ENCODE measurements at regions not wholly inside any gene's neighbourhood (a gene's known extent, or its start where the extent isn't known, plus 50 kb on each side); places are given as distances from the start of the nearest gene placed in this dataset.

DNA sequence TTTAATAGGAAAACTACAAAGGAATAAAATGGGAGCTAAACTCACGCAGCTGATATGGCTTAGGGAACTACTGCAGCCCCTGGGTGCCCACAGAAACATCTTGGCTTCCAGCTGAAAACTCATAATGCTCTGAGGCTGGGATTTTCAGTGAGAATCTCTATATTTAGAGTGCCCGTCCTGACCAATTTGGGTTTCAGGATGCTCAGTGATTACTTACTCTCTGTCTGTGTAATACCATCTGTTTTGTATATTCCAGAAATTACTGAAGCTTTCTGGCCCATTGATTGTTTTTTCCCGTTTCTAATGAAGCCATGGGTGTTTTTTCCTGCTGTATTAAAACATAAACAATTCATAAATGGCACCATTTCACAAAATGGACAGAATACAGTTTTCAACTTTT, 50.6 kb upstream of the ZNF385D start:
- no peaks in the 10 kb centered on the region for H3K4me1 Mint-ChIP-seq (ENCODE audit: low read depth)
- intact Hi-C loops (cut with micrococcal nuclease) = no loop called here
- no peaks in the 10 kb centered on the region for H3K36me3 Mint-ChIP-seq (ENCODE audit: low read depth)
- no peak overlapping the region for H3K27ac Mint-ChIP-seq
- H3K9me3 Mint-ChIP-seq = peaks cover 33% of the 10 kb centered on the region
- H3K27me3 Mint-ChIP-seq = no peaks in the 10 kb centered on the region
- no peak overlapping the region for H3K4me3 Mint-ChIP-seq

- peaks cover 24% of the 10 kb centered on the region for H3K9me3 Mint-ChIP-seq
- no peak overlapping the region for H3K4me3 Mint-ChIP-seq
- H3K27ac Mint-ChIP-seq = no peak overlapping the region
- no peaks in the 10 kb centered on the region for H3K36me3 Mint-ChIP-seq (ENCODE audit: low read depth)
- intact Hi-C loops (cut with micrococcal nuclease) = no loop called here
- H3K27me3 Mint-ChIP-seq = no peaks in the 10 kb centered on the region
- no peaks in the 10 kb centered on the region for H3K4me1 Mint-ChIP-seq (ENCODE audit: low read depth)
Measured at GRCh38 chr3:21803604-21804003, 52.6 kb upstream of the ZNF385D start.

- Mint-ChIP-seq H3K4me1 (ENCODE audit: low read depth) (no peaks in the 10 kb centered on the region), H3K9me3 (peaks cover 17% of the 10 kb centered on the region), H3K36me3 (ENCODE audit: low read depth) (no peaks in the 10 kb centered on the region), H3K4me3 (no peak overlapping the region), H3K27me3 (no peaks in the 10 kb centered on the region), H3K27ac (no peak overlapping the region)
- intact Hi-C loops (cut with micrococcal nuclease) = no loop called here
Measured at GRCh38 chr3:21804330-21804729, 53.3 kb upstream of the ZNF385D start.

DNA sequence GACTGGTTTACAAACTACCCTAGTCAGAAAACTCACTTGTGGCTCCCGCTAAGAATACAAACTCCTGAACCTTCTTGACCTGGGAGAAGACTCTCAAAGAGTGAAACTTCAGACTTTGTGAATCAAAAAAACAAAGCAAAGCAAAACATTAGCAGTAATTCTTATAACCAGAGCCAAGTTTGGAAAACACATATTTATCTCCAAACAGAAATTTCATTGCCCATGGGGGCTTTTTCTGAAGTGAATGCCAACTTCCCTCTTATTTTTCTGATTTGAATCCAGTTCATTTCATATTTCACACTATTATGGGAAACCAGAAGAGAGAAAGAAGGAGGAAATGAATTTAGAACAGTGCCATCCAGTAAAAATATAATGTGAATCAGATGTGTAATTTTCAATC, 55.7 kb upstream of the ZNF385D start:
- Mint-ChIP-seq H3K4me3 (no peak overlapping the region), H3K36me3 (ENCODE audit: low read depth) (no peaks in the 10 kb centered on the region), H3K27me3 (no peaks in the 10 kb centered on the region), H3K9me3 (peaks cover 8% of the 10 kb centered on the region), H3K4me1 (ENCODE audit: low read depth) (no peaks in the 10 kb centered on the region), H3K27ac (no peak overlapping the region)
- intact Hi-C loops (cut with micrococcal nuclease) = no loop called here

GRCh38 chr3:21825684-21826083, 74.7 kb upstream of the ZNF385D start:
- Mint-ChIP-seq H3K27ac (no peak overlapping the region), H3K9me3 (peaks cover 13% of the 10 kb centered on the region), H3K36me3 (ENCODE audit: low read depth) (no peaks in the 10 kb centered on the region), H3K4me3 (no peak overlapping the region), H3K4me1 (ENCODE audit: low read depth) (no peaks in the 10 kb centered on the region), H3K27me3 (no peaks in the 10 kb centered on the region)
- intact Hi-C loops (cut with micrococcal nuclease) = no loop called here

GRCh38 chr3:21826416-21826815, 75.4 kb upstream of the ZNF385D start:
- no peaks in the 10 kb centered on the region for H3K4me1 Mint-ChIP-seq (ENCODE audit: low read depth)
- intact Hi-C loops (cut with micrococcal nuclease) = no loop called here
- H3K27me3 Mint-ChIP-seq = no peaks in the 10 kb centered on the region
- no peaks in the 10 kb centered on the region for H3K36me3 Mint-ChIP-seq (ENCODE audit: low read depth)
- no peak overlapping the region for H3K4me3 Mint-ChIP-seq
- H3K27ac Mint-ChIP-seq = no peak overlapping the region
- peaks cover 13% of the 10 kb centered on the region for H3K9me3 Mint-ChIP-seq

DNA sequence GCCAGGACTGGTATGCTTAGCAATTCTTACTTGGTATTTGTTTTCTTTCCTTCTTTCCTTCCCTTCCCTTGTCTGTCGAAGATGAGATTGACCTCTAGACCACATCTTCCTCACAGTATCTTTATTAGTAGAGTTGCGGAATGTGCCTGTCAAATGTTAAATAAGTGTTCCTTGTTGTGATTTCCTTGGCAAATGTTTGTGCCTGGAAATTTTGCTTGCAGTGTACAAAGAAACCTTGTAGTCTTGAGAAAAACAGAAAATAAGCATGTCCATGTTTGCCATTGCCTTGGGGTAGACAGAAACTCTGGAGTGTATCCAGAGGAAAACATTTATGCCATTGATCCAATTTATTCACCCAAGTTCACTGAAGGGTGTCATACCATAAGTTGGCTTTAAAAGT, 79.5 kb upstream of the ZNF385D start:
- Mint-ChIP-seq H3K27me3 (no peaks in the 10 kb centered on the region), H3K36me3 (ENCODE audit: low read depth) (no peaks in the 10 kb centered on the region), H3K9me3 (peaks cover 13% of the 10 kb centered on the region), H3K4me3 (no peak overlapping the region), H3K4me1 (ENCODE audit: low read depth) (no peaks in the 10 kb centered on the region), H3K27ac (no peak overlapping the region)
- intact Hi-C loops (cut with micrococcal nuclease) = no loop called here

GRCh38 chr3:21835264-21835663, 84.3 kb upstream of the ZNF385D start:
- no peak overlapping the region for H3K27ac Mint-ChIP-seq
- no peaks in the 10 kb centered on the region for H3K27me3 Mint-ChIP-seq
- H3K4me1 Mint-ChIP-seq (ENCODE audit: low read depth) = no peaks in the 10 kb centered on the region
- no peaks in the 10 kb centered on the region for H3K36me3 Mint-ChIP-seq (ENCODE audit: low read depth)
- no peak overlapping the region for H3K4me3 Mint-ChIP-seq
- H3K9me3 Mint-ChIP-seq = no peaks in the 10 kb centered on the region
- intact Hi-C loops (cut with micrococcal nuclease) = no loop called here

GRCh38 chr3:21836227-21836626, 85.2 kb upstream of the ZNF385D start:
- peaks cover 10% of the 10 kb centered on the region for H3K9me3 Mint-ChIP-seq
- intact Hi-C loops (cut with micrococcal nuclease) = no loop called here

GRCh38 chr3:21839176-21839575, 88.2 kb upstream of the ZNF385D start:
- H3K9me3 Mint-ChIP-seq = peaks cover 10% of the 10 kb centered on the region
- intact Hi-C loops (cut with micrococcal nuclease) = no loop called here
- H3K27ac Mint-ChIP-seq = no peak overlapping the region
- no peaks in the 10 kb centered on the region for H3K36me3 Mint-ChIP-seq (ENCODE audit: low read depth)
- no peaks in the 10 kb centered on the region for H3K27me3 Mint-ChIP-seq
- H3K4me3 Mint-ChIP-seq = no peak overlapping the region
- H3K4me1 Mint-ChIP-seq (ENCODE audit: low read depth) = no peaks in the 10 kb centered on the region

More at GRCh38 chr3:21836227-21836626, 85.2 kb upstream of the ZNF385D start:
- Mint-ChIP-seq H3K4me1 (ENCODE audit: low read depth) (no peaks in the 10 kb centered on the region), H3K27ac (no peak overlapping the region), H3K27me3 (no peaks in the 10 kb centered on the region), H3K36me3 (ENCODE audit: low read depth) (no peaks in the 10 kb centered on the region), H3K4me3 (no peak overlapping the region)

GRCh38 chr3:21839592-21839991, 88.6 kb upstream of the ZNF385D start:
- intact Hi-C loops (cut with micrococcal nuclease) = no loop called here
- H3K4me1 Mint-ChIP-seq (ENCODE audit: low read depth) = no peaks in the 10 kb centered on the region
- H3K27ac Mint-ChIP-seq = no peak overlapping the region
- no peaks in the 10 kb centered on the region for H3K27me3 Mint-ChIP-seq
- H3K9me3 Mint-ChIP-seq = peaks cover 10% of the 10 kb centered on the region
- H3K36me3 Mint-ChIP-seq (ENCODE audit: low read depth) = no peaks in the 10 kb centered on the region
- no peak overlapping the region for H3K4me3 Mint-ChIP-seq

DNA sequence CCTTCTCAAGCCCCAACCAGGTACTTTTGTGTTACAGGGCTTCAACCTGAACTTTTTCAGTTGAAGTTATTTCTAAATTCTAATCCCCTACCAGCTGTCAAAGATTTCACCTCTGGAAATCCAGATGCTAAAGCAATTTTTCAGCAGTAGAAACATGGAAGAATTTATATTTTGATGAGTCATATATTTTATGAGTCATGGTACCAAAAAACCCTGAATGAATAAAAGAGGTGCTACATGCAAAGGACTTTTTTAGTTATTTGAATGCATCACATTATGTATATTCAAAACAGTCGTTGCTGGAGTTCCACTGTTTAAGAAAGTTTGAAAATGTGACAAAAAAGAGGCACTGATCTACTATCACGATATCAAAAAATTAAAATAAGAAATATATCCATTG, 96.0 kb upstream of the ZNF385D start:
- no peaks in the 10 kb centered on the region for H3K27me3 Mint-ChIP-seq
- H3K27ac Mint-ChIP-seq = no peak overlapping the region
- H3K9me3 Mint-ChIP-seq = no peaks in the 10 kb centered on the region
- intact Hi-C loops (cut with micrococcal nuclease) = no loop called here
- H3K4me3 Mint-ChIP-seq = no peak overlapping the region
- no peaks in the 10 kb centered on the region for H3K36me3 Mint-ChIP-seq (ENCODE audit: low read depth)
- no peaks in the 10 kb centered on the region for H3K4me1 Mint-ChIP-seq (ENCODE audit: low read depth)

GRCh38 chr3:21859124-21860081, 108.4 kb upstream of the ZNF385D start:
- Mint-ChIP-seq H3K9me3 (peaks cover 26% of the 10 kb centered on the region), H3K4me3 (no peak overlapping the region)
- intact Hi-C loops (cut with micrococcal nuclease) = no loop called here

GRCh38 chr3:21860082-21860475, 109.1 kb upstream of the ZNF385D start:
- peaks cover 26% of the 10 kb centered on the region for H3K9me3 Mint-ChIP-seq
- no peak overlapping the region for H3K4me3 Mint-ChIP-seq
- H3K27ac Mint-ChIP-seq = no peak overlapping the region
- no peaks in the 10 kb centered on the region for H3K27me3 Mint-ChIP-seq
- intact Hi-C loops (cut with micrococcal nuclease) = no loop called here
- no peaks in the 10 kb centered on the region for H3K4me1 Mint-ChIP-seq (ENCODE audit: low read depth)
- H3K36me3 Mint-ChIP-seq (ENCODE audit: low read depth) = no peaks in the 10 kb centered on the region

More at GRCh38 chr3:21859124-21860081, 108.4 kb upstream of the ZNF385D start:
- H3K27ac Mint-ChIP-seq = no peak overlapping the region
- no peaks in the 10 kb centered on the region for H3K4me1 Mint-ChIP-seq (ENCODE audit: low read depth)
- H3K27me3 Mint-ChIP-seq = no peaks in the 10 kb centered on the region
- H3K36me3 Mint-ChIP-seq (ENCODE audit: low read depth) = no peaks in the 10 kb centered on the region

GRCh38 chr3:21860657-21861056, 109.6 kb upstream of the ZNF385D start:
- H3K9me3 Mint-ChIP-seq = peaks cover 26% of the 10 kb centered on the region
- H3K27me3 Mint-ChIP-seq = no peaks in the 10 kb centered on the region
- H3K4me1 Mint-ChIP-seq (ENCODE audit: low read depth) = no peaks in the 10 kb centered on the region
- no peak overlapping the region for H3K27ac Mint-ChIP-seq
- intact Hi-C loops (cut with micrococcal nuclease) = no loop called here
- H3K36me3 Mint-ChIP-seq (ENCODE audit: low read depth) = no peaks in the 10 kb centered on the region
- no peak overlapping the region for H3K4me3 Mint-ChIP-seq
